GM12801 (cell line): ENCODE measurements at regions not wholly inside any gene's neighbourhood (a gene's known extent, or its start where the extent isn't known, plus 50 kb on each side); places are given as distances from the start of the nearest gene placed in this dataset.

ENCODE experiments used
- CTCF ChIP-seq: IDR thresholded peaks from one replicate; pipeline ENCODE4 v1.5.1; 2011; ENCODE audit warnings: control low read depth; ENCODE audit not compliant: insufficient read length; ENCODE audit errors: extremely low read depth

- no peak for TF ChIP-seq CTCF
Measured at GRCh38 chr12:69172491-69172890, 66.9 kb upstream of the CPSF6 start.

GRCh38 chr12:69173368-69173767 is 66.0 kb upstream of the CPSF6 start:
- no peak for TF ChIP-seq CTCF

GRCh38 chr12:69179786-69180185 is 59.6 kb upstream of the CPSF6 start:
- no peak for TF ChIP-seq CTCF

GRCh38 chr12:69189378-69189978 is 49.9 kb upstream of the CPSF6 start:
- no peak for TF ChIP-seq CTCF
